NCI-H1930 (cell line): ENCODE measurements at regions not wholly inside any gene's neighbourhood (a gene's known extent, or its start where the extent isn't known, plus 50 kb on each side); places are given as distances from the start of the nearest gene placed in this dataset.

ENCODE experiments used
- DNase-seq, 2 experiments: peaks; one replicate each; lab custom pipeline; 2025; lab: John Stamatoyannopoulos, UW

DNA sequence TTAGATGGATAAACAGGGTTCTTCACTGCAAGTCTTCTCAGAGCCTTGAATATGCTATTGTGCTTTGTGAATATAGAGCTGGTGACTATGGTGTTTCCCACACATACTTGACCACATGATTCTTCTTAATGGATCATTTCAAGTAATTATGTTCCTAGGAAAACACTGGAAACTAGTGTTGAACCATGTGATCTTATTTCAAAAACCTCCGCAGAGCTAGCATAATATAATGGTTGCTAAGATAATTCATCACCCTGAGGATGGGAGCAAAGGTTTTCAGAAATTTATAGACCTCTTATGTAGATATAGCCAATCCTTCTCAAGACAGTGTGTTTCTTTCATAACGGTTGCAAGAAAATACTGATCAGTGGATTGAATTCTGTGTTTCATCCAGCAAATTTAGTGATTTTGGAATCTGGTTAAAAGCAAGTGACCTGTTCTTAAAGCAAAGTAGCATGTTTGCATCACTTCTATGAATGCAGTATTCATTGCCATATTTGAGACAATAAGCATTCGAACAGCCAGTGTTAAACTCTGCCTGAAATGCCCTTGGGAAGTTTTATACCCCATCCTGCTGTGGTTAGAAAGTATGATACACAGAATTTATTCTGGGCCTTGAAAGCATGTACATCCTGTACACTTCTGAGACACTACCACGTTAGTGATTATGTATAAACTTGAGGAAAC is 341.0 kb upstream of the E2F7 start:
- DNase-seq: no peak

DNA sequence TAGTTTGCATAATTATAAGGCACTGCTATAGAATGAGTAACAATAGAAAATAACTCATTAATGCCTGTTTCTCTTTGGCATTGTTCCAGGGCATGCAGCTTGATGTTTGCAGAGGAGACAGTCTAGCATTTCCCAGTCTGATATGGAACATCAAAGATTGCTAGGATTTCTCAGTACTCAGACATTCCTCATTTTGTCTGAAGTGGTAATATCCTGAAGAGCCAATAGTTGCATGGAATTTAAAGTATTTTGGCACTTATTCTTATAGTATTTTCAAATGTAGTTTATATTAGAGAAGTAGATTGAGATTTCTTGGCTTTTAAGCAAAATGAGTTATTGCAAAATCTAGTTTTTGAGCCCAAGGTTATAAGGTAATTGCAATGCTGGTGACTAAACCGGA is 337.3 kb upstream of the E2F7 start:
- DNase-seq: no peak

DNA sequence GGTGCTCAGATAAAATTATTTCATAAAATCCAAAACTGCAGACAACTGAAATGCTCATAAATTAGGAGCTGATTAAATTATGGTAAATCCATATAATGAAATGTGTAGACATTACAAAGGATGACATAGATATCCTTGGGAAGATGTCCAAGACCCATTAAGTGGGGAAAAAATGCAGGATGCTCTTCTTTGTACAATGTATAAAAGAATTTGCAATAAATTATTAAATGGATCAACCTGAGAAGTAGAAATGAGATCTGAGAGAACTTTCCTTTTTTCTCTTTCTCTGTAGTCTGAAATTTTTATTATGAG is 336.4 kb upstream of the E2F7 start:
- DNase-seq: no peak

DNA sequence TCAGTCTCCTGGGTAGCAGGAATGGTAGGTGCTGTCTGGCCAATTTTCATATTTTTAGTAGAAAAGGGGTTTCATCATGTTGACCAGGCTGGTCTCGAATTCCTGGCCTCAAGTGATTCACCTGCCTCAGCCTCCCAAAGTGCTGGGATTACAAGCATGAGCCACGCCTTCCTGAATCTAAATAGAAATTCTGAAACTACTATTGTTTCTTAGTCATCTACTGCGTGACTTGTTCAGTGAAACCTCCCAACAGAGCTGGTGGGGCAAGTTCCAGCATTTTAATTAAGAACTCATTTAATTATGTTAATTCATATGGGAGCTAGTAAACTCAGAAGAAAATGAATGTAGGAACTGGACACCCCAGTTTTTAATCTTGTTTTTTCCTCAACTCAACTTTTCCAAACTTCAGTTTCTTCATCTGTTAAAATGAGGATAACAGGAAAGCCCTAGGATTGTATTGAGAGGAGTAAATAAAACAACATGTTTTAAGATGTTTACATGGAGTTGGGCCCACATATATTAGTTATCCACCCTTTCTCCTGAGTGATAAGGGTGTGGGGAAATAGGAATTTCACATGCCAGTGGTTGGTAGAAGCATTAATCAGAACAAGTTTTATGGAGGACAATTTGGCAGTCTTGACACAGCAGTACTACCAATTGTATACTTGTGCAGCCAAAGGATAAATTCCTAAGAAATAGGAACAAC is 335.8 kb upstream of the E2F7 start:
- no peak for DNase-seq

DNA sequence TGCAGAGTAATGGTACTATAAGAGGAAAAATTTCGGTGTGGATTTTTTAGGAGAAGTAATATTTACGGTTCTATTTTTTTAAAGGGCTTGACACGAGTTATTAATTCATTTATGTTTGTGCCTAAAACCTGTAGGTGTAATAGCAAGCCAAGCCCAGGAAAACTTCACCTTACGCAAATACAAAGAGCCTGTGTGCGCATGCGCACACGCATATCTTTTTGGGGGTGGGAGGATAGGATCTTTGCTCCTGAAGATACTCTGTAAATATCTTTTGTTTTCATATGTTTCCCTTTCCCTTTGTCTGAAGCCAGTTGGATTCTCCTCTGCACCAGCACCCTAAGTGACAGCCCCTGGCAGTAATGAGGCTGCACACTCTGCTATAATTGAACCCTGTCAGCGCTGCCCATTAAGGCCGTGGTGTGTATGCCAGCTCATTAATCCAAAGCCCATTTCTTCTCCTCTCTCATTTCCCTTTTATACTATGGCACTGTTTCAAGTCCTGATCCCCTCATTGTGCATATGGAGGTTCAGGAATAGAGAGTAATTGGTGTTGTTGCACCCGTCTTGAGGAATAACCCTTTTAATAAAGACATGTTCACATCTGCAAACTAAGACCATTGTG is 327.2 kb upstream of the E2F7 start:
- DNase-seq: peak; percentile 79 to 89

DNA sequence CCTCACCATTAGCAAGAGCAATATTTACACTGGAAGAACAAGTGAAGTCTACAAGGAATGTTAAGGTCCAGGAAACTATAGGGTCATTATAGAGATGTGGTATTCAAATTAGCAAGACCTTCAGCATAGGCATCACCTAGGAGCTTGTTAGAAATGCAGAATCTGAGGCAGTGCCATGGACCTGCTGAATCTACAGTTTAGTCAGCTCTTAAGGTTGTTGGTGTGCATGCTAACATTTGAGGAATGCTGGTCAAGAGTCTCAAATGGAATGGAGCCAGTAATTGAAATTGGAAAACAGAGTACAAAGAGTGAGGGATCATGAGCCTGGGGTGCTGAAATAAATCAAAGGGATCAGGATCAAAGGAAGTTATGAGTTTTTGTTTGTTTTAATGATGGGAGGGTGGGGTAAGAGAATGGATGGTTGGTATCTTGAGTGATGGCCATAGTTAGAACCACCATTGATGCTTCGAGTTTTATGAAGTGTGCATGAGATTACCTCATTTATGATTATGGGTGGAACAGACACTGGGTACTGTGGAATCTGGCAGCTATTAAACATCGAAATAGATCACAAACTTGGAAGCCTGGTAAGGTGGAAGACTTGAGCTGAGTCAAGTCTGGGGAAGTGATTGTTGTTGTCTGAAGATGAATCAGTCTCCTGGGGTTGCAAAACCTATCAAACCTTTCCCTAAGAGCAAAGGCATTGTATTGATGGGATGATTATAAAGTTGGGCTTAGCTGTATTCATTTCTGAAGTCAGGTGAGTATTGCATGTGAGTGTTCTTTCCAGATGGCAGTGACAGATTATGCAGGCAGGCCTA is 323.3 kb upstream of the E2F7 start:
- DNase-seq: no peak

DNA sequence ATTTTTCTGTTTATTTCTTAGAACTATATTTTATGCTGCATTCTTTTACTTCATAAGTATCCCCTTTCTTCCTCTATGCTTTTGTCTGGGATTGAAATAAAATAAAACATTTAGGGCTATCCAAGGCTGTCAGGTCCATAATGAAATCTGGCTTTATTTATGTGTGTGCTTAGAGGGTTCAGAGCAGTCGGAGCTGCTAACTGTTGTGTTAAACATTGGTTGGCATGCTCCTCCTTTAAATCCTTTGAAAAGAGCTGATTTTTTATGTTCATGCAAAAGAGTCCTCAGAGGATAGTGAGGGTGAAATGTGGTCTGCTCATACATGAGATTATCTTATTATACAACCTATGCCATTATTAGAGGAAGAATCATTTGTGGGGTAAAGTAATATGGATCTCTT is 322.3 kb upstream of the E2F7 start:
- DNase-seq: no peak

GRCh38 chr12:77387214-77387613 is 321.8 kb upstream of the E2F7 start:
- no peak for DNase-seq

GRCh38 chr12:77384941-77385340 is 319.6 kb upstream of the E2F7 start:
- no peak for DNase-seq

GRCh38 chr12:77382096-77382742 is 316.9 kb upstream of the E2F7 start:
- no peak for DNase-seq

- DNase-seq: no peak
Measured at GRCh38 chr12:77377622-77378021, 312.3 kb upstream of the E2F7 start.

- DNase-seq: no peak
Measured at GRCh38 chr12:77377116-77377515, 311.7 kb upstream of the E2F7 start.

DNA sequence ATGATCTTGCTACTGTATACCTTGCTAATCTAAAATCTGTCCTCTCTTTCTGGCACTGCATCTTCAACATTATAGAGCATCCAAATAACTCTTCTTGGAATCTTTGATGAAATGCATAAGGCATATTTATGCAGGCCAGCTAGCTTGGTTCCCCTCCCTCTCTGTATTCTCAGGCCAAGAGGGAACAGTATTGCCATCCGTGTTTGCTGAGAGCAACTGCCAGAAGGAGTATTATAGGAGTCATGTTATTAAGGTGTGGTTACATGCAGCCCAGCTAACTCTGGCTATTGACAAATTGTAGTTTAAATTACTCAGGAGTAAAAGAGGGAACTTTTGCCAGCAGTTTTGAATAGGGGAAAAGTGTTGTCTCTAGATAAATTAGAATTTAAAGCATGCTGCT is 309.3 kb upstream of the E2F7 start:
- no peak for DNase-seq

DNA sequence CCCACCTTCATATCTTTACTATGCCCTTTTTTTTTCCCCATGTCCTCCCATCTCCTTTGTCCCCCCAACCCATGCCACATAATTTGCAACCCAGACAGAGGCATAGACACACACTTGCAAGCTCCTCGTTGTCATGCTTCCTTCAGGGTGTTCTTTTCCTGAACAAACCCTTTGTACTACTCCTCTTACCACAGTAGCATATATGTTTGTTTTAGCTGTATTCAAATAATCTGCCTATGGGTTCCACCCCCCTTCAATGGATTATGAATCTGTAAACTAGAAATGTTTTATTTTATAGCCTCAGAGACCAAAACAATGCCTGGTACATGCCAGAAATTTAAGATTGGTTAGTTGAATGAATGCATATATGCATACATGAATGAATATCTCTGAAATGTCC is 307.1 kb upstream of the E2F7 start:
- DNase-seq: no peak

- no peak for DNase-seq
Measured at GRCh38 chr12:77372026-77372425, 306.7 kb upstream of the E2F7 start.

- no peak for DNase-seq
Measured at GRCh38 chr12:77368379-77368778, 303.0 kb upstream of the E2F7 start.

- no peak for DNase-seq
Measured at GRCh38 chr12:77366616-77367015, 301.2 kb upstream of the E2F7 start.

GRCh38 chr12:77364400-77364799 is 299.0 kb upstream of the E2F7 start:
- DNase-seq: no peak

GRCh38 chr12:77362509-77363210 is 297.3 kb upstream of the E2F7 start:
- DNase-seq: no peak

- no peak for DNase-seq
Measured at GRCh38 chr12:77357655-77358054, 292.3 kb upstream of the E2F7 start.

GRCh38 chr12:77354766-77355362 is 289.5 kb upstream of the E2F7 start:
- DNase-seq: no peak
